Parathyroid adenoma (tissue), 2 donors: ENCODE measurements at regions not wholly inside any gene's neighbourhood (a gene's known extent, or its start where the extent isn't known, plus 50 kb on each side); places are given as distances from the start of the nearest gene placed in this dataset.

Experiments
- H2AFZ ChIP-seq: fragments of 300-600 bp; sonication (generic); one replicate; pipeline ENCODE4 v1.7.0; 2017; ENCODE audit warnings: antibody characterized with exemption, mild to moderate bottlenecking
- H3K27ac ChIP-seq: fragments of 300-600 bp; sonication (generic); one replicate; pipeline ENCODE4 v1.7.0; 2017
- H3K27me3 ChIP-seq: fragments of 300-600 bp; sonication (generic); one replicate; pipeline ENCODE4 v1.7.0; 2017; ENCODE audit warnings: low read length; ENCODE audit not compliant: control insufficient read depth, insufficient read depth
- H3K36me3 ChIP-seq: fragments of 300-600 bp; sonication (generic); one replicate; pipeline ENCODE4 v1.7.0; 2017; ENCODE audit warnings: low read length; ENCODE audit not compliant: control insufficient read depth, insufficient read depth
- H3K4me1 ChIP-seq: fragments of 300-600 bp; sonication (generic); one replicate; pipeline ENCODE4 v1.7.0; 2017; ENCODE audit warnings: control low read depth
- H3K4me2 ChIP-seq: fragments of 300-600 bp; sonication (generic); one replicate; pipeline ENCODE4 v1.7.0; 2017; ENCODE audit warnings: low read length
- H3K4me3 ChIP-seq: fragments of 300-600 bp; sonication (generic); one replicate; pipeline ENCODE4 v1.7.0; 2017; ENCODE audit warnings: low read depth, low read length
- H3K79me2 ChIP-seq: fragments of 300-600 bp; sonication (generic); one replicate; pipeline ENCODE4 v1.7.0; 2017; ENCODE audit warnings: control low read depth
- H3K9ac ChIP-seq: fragments of 300-600 bp; sonication (generic); one replicate; pipeline ENCODE4 v1.7.0; 2017; ENCODE audit warnings: mild to moderate bottlenecking
- H3K9me3 ChIP-seq: fragments of 300-600 bp; sonication (generic); one replicate; pipeline ENCODE4 v1.7.0; 2017; ENCODE audit warnings: low read length; ENCODE audit not compliant: control insufficient read depth
- TF ChIP-seq, protein P1 (sequence below): fragments of 300-600 bp; sonication (generic); IDR thresholded peaks from one replicate; pipeline ENCODE4 v1.7.0; 2017; ENCODE audit warnings: antibody characterized with exemption, mild to moderate bottlenecking
- donor health status: primary hyperparathyroidism.

DNA sequence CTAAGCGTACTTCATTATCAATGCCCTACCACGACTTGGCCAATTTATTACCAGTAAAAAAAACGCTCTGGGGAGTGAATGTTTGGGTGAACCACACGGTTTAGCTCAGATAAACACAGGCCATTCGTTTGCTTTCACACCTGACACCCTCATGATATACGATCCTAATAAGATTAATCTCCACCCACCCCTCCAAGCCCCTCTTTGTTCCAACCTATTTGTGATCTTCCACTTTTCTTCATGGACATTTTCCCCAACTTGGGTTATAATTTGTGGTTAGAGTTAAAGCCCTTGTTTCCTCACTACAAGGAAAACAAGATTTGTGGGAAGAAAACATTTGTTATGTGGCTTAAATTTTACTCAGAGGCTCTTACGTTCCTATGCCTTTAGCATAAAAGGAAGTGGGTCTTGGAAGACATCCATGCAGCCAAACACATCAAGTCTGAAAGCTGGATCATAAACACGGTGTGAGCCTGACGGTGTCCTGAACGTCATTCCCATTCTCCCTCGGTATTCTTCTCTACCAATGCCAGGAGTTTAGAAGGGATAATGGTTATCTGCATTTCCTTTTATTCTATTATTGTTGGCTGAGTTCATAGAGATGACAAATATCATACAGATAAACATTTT lies 518.9 kb downstream of the NR2F2 start:
- Histone ChIP-seq H2AFZ (no peak overlapping the region), H3K27me3 (no peaks in the 10 kb centered on the region), H3K9ac (no peak overlapping the region), H3K27ac (no peak overlapping the region), H3K4me2 (no peak overlapping the region), H3K9me3 (no peaks in the 10 kb centered on the region), H3K4me3 (no peak overlapping the region), H3K36me3 (no peaks in the 10 kb centered on the region), H3K79me2 (no peaks in the 10 kb centered on the region), H3K4me1 (no peaks in the 10 kb centered on the region)
- TF ChIP-seq, protein P1, sequence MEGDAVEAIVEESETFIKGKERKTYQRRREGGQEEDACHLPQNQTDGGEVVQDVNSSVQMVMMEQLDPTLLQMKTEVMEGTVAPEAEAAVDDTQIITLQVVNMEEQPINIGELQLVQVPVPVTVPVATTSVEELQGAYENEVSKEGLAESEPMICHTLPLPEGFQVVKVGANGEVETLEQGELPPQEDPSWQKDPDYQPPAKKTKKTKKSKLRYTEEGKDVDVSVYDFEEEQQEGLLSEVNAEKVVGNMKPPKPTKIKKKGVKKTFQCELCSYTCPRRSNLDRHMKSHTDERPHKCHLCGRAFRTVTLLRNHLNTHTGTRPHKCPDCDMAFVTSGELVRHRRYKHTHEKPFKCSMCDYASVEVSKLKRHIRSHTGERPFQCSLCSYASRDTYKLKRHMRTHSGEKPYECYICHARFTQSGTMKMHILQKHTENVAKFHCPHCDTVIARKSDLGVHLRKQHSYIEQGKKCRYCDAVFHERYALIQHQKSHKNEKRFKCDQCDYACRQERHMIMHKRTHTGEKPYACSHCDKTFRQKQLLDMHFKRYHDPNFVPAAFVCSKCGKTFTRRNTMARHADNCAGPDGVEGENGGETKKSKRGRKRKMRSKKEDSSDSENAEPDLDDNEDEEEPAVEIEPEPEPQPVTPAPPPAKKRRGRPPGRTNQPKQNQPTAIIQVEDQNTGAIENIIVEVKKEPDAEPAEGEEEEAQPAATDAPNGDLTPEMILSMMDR = no peak

- no peak overlapping the region for H2AFZ ChIP-seq
- H3K27me3 ChIP-seq = no peaks in the 10 kb centered on the region
- no peak overlapping the region for H3K27ac ChIP-seq
- no peak overlapping the region for H3K4me2 ChIP-seq
- no peaks in the 10 kb centered on the region for H3K79me2 ChIP-seq
- no peak overlapping the region for H3K9ac ChIP-seq
- no peaks in the 10 kb centered on the region for H3K36me3 ChIP-seq
- H3K4me3 ChIP-seq = no peak overlapping the region
- TF ChIP-seq, protein P1 = no peak
- H3K9me3 ChIP-seq = no peaks in the 10 kb centered on the region
- H3K4me1 ChIP-seq = no peaks in the 10 kb centered on the region
Measured at GRCh38 chr15:96851613-96852012, 521.1 kb downstream of the NR2F2 start.

DNA sequence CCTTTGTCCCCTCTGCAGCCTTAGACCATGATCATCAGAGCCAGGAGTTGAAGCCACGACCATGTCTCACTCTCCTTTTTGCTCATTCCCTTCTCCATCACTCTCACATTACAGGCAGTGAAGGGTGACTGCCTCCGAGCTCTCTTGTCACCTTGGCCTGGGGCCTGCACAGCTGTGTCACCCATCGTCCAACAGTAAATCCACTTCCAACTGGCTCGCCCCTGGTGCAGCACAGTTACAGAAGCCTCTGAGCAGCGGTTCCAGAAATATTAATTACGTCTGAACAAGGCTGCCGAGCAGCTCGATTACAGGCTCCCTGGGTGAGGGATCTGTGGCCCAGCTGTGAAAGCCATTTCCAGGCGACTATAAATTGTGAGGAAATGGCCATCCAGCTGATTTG lies 528.2 kb downstream of the NR2F2 start:
- Histone ChIP-seq H3K27me3 (no peaks in the 10 kb centered on the region), H3K4me2 (no peak overlapping the region)

DNA sequence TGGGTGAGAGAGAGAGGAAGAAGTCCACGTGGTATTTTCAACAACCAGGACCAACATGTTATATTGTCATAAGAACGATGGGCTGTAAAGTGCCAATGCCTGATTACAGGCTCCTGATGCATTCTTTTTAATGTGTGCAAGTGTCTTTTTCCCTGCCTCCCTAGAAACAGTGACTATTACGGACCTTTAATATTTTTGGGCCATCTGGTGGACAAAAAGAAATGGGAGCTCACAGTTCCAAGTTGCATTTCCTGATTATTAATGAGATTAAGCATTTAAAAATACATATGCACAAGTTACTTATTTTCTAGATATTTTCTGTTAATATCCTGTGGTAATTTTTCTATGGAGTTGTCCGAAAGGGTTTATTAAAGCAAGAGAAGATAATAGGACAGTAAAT lies 530.2 kb downstream of the NR2F2 start:
- H3K4me3 ChIP-seq = no peak overlapping the region
- no peaks in the 10 kb centered on the region for H3K9me3 ChIP-seq
- no peaks in the 10 kb centered on the region for H3K4me1 ChIP-seq
- no peak overlapping the region for H2AFZ ChIP-seq
- H3K27ac ChIP-seq = no peak overlapping the region
- no peak overlapping the region for H3K9ac ChIP-seq
- TF ChIP-seq, protein P1 = no peak
- no peaks in the 10 kb centered on the region for H3K36me3 ChIP-seq
- no peaks in the 10 kb centered on the region for H3K27me3 ChIP-seq
- no peaks in the 10 kb centered on the region for H3K79me2 ChIP-seq
- H3K4me2 ChIP-seq = no peak overlapping the region

More for the DNA sequence above, 528.2 kb downstream of the NR2F2 start:
- TF ChIP-seq, protein P1 = no peak
- no peaks in the 10 kb centered on the region for H3K4me1 ChIP-seq
- H3K9ac ChIP-seq = no peak overlapping the region
- H3K36me3 ChIP-seq = no peaks in the 10 kb centered on the region
- no peaks in the 10 kb centered on the region for H3K9me3 ChIP-seq
- H3K4me3 ChIP-seq = no peak overlapping the region
- no peak overlapping the region for H2AFZ ChIP-seq
- H3K79me2 ChIP-seq = no peaks in the 10 kb centered on the region
- no peak overlapping the region for H3K27ac ChIP-seq

DNA sequence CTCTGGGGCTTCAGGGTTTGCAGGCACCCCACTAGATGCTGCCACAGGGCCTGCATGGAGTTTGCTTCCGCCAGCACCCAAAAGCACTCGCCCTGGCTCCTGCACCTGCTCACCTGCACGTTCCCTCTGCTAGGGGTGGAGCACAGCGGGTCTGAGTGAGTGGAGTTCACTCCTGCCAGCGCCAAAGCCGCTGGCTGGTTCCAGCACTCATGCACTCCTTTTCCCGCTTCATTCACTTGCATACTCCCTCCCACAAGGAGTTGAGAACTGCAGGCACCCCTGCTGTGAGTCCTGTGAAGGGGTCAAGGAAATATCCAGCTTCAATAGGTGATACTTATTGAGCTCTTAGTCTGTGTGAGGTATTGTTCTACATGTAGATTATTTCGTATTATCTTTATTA lies 537.5 kb downstream of the NR2F2 start:
- Histone ChIP-seq H3K4me3 (no peak overlapping the region), H3K79me2 (no peaks in the 10 kb centered on the region), H3K9ac (no peak overlapping the region), H3K4me2 (no peak overlapping the region), H3K27ac (no peak overlapping the region), H3K36me3 (no peaks in the 10 kb centered on the region), H3K4me1 (no peaks in the 10 kb centered on the region), H3K27me3 (no peaks in the 10 kb centered on the region), H3K9me3 (no peaks in the 10 kb centered on the region), H2AFZ (no peak overlapping the region)
- TF ChIP-seq, protein P1 = no peak
